ENCODE measurements at regions not wholly inside any gene's neighbourhood (a gene's known extent, or its start where the extent isn't known, plus 50 kb on each side); places are given as distances from the start of the nearest gene placed in this dataset.
"Not testable (repeated sequence)": the region's sequence is repeated elsewhere in the genome, so short reads cannot be mapped to it uniquely, and the experiment has no call there.

GRCh38 chr13:74718232-74718842, 584.1 kb upstream of the KLF12 start:
- DNase-seq (ENCODE audit: low spot score): not testable (repeated sequence)

- DNase-seq (ENCODE audit: low spot score): no peak
Observed at GRCh38 chr13:74715718-74716117, 581.5 kb upstream of the KLF12 start.

GRCh38 chr13:74710006-74710405, 575.8 kb upstream of the KLF12 start:
- no peak for DNase-seq (ENCODE audit: low spot score)

- DNase-seq (ENCODE audit: low spot score): no peak
Observed at GRCh38 chr13:74709226-74709625, 575.0 kb upstream of the KLF12 start.

- no peak for DNase-seq (ENCODE audit: low spot score)
Observed at GRCh38 chr13:74708629-74709028, 574.4 kb upstream of the KLF12 start.

- DNase-seq (ENCODE audit: low spot score): no peak
Observed at GRCh38 chr13:74707291-74707690, 573.1 kb upstream of the KLF12 start.

- no peak for DNase-seq (ENCODE audit: low spot score)
Observed at GRCh38 chr13:74706801-74707200, 572.6 kb upstream of the KLF12 start.

- no peak for DNase-seq (ENCODE audit: low spot score)
Observed at GRCh38 chr13:74705438-74705837, 571.2 kb upstream of the KLF12 start.

- no peak for DNase-seq (ENCODE audit: low spot score)
Observed at GRCh38 chr13:74703855-74704387, 569.7 kb upstream of the KLF12 start.

- no peak for DNase-seq (ENCODE audit: low spot score)
Observed at GRCh38 chr13:74696148-74696922, 562.1 kb upstream of the KLF12 start.

GRCh38 chr13:74695021-74695800, 561.0 kb upstream of the KLF12 start:
- no peak for DNase-seq (ENCODE audit: low spot score)

GRCh38 chr13:74687442-74688182, 553.4 kb upstream of the KLF12 start:
- DNase-seq (ENCODE audit: low spot score): no peak

- no peak for DNase-seq (ENCODE audit: low spot score)
Observed at GRCh38 chr13:74683411-74683810, 549.2 kb upstream of the KLF12 start.

- no peak for DNase-seq (ENCODE audit: low spot score)
Observed at GRCh38 chr13:74682746-74683145, 548.5 kb upstream of the KLF12 start.

GRCh38 chr13:74681891-74682290, 547.7 kb upstream of the KLF12 start:
- no peak for DNase-seq (ENCODE audit: low spot score)

- no peak for DNase-seq (ENCODE audit: low spot score)
Observed at GRCh38 chr13:74678308-74678965, 544.2 kb upstream of the KLF12 start.

GRCh38 chr13:74675972-74676371, 541.8 kb upstream of the KLF12 start:
- no peak for DNase-seq (ENCODE audit: low spot score)

- no peak for DNase-seq (ENCODE audit: low spot score)
Observed at GRCh38 chr13:74675182-74675581, 541.0 kb upstream of the KLF12 start.

- DNase-seq (ENCODE audit: low spot score): no peak
Observed at GRCh38 chr13:74674720-74675119, 540.5 kb upstream of the KLF12 start.

GRCh38 chr13:74669149-74669548, 534.9 kb upstream of the KLF12 start:
- DNase-seq (ENCODE audit: low spot score): no peak

GRCh38 chr13:74667656-74668203, 533.5 kb upstream of the KLF12 start:
- DNase-seq (ENCODE audit: low spot score): no peak
